ENCODE measurements at regions not wholly inside any gene's neighbourhood (a gene's known extent, or its start where the extent isn't known, plus 50 kb on each side); places are given as distances from the start of the nearest gene placed in this dataset.

GRCh38 chr9:69955536-69956355 lies 87.9 kb upstream of the MAMDC2 start:
- DNase-seq (ENCODE audit: low read depth in 2 of 3, low spot score in 1 of 3), result no peak

- DNase-seq (ENCODE audit: low read depth in 2 of 3, low spot score in 1 of 3), result no peak
These were observed 81.8 kb upstream of the MAMDC2 start for GRCh38 chr9:69961843-69962242.

GRCh38 chr9:69963803-69964202 lies 79.8 kb upstream of the MAMDC2 start:
- no peak for DNase-seq (ENCODE audit: low read depth in 2 of 3, low spot score in 1 of 3)

GRCh38 chr9:69964446-69964845 lies 79.2 kb upstream of the MAMDC2 start:
- no peak for DNase-seq (ENCODE audit: low read depth in 2 of 3, low spot score in 1 of 3)

- DNase-seq (ENCODE audit: low read depth in 2 of 3, low spot score in 1 of 3), result no peak
These were observed 78.1 kb upstream of the MAMDC2 start for GRCh38 chr9:69965416-69966145.

GRCh38 chr9:69967344-69967743 lies 76.3 kb upstream of the MAMDC2 start:
- no peak for DNase-seq (ENCODE audit: low read depth in 2 of 3, low spot score in 1 of 3)

GRCh38 chr9:69970001-69970533 lies 73.6 kb upstream of the MAMDC2 start:
- DNase-seq (ENCODE audit: low read depth in 2 of 3, low spot score in 1 of 3), result no peak

- peak; percentile 8 to 35 (median 26) for DNase-seq (ENCODE audit: low read depth in 2 of 3, low spot score in 1 of 3)
These were observed 71.8 kb upstream of the MAMDC2 start for GRCh38 chr9:69971643-69972449.

GRCh38 chr9:69975681-69976080 lies 68.0 kb upstream of the MAMDC2 start:
- DNase-seq (ENCODE audit: low read depth in 2 of 3, low spot score in 1 of 3), result no peak

GRCh38 chr9:69976152-69976551 lies 67.5 kb upstream of the MAMDC2 start:
- DNase-seq (ENCODE audit: low read depth in 2 of 3, low spot score in 1 of 3), result no peak

- no peak for DNase-seq (ENCODE audit: low read depth in 2 of 3, low spot score in 1 of 3)
These were observed 63.6 kb upstream of the MAMDC2 start for GRCh38 chr9:69980041-69980440.

GRCh38 chr9:69980591-69980990 lies 63.1 kb upstream of the MAMDC2 start:
- no peak for DNase-seq (ENCODE audit: low read depth in 2 of 3, low spot score in 1 of 3)

- DNase-seq (ENCODE audit: low read depth in 2 of 3, low spot score in 1 of 3), result no peak
These were observed 61.8 kb upstream of the MAMDC2 start for GRCh38 chr9:69981686-69982445.

GRCh38 chr9:69984831-69985230 lies 58.8 kb upstream of the MAMDC2 start:
- DNase-seq (ENCODE audit: low read depth in 2 of 3, low spot score in 1 of 3), result no peak

GRCh38 chr9:69985971-69986370 lies 57.7 kb upstream of the MAMDC2 start:
- no peak for DNase-seq (ENCODE audit: low read depth in 2 of 3, low spot score in 1 of 3)

GRCh38 chr9:69986970-69987369 lies 56.7 kb upstream of the MAMDC2 start:
- no peak for DNase-seq (ENCODE audit: low read depth in 2 of 3, low spot score in 1 of 3)

- DNase-seq (ENCODE audit: low read depth in 2 of 3, low spot score in 1 of 3), result no peak
These were observed 56.2 kb upstream of the MAMDC2 start for GRCh38 chr9:69987457-69987856.

GRCh38 chr9:69993110-69993509 lies 50.5 kb upstream of the MAMDC2 start:
- no peak for DNase-seq (ENCODE audit: low read depth in 2 of 3, low spot score in 1 of 3)

Data from stimulated activated CD4-positive, alpha-beta T cell treated with anti-CD3 and anti-CD28 coated beads, Interleukin-12 subunit alpha, Interleukin-12 subunit beta, amount 100 ng/mL, for 48 hours (primary cell).